ENCODE measurements at regions not wholly inside any gene's neighbourhood (a gene's known extent, or its start where the extent isn't known, plus 50 kb on each side); places are given as distances from the start of the nearest gene placed in this dataset.
"Not testable (repeated sequence)": the region's sequence is repeated elsewhere in the genome, so short reads cannot be mapped to it uniquely, and the experiment has no call there.

DNA sequence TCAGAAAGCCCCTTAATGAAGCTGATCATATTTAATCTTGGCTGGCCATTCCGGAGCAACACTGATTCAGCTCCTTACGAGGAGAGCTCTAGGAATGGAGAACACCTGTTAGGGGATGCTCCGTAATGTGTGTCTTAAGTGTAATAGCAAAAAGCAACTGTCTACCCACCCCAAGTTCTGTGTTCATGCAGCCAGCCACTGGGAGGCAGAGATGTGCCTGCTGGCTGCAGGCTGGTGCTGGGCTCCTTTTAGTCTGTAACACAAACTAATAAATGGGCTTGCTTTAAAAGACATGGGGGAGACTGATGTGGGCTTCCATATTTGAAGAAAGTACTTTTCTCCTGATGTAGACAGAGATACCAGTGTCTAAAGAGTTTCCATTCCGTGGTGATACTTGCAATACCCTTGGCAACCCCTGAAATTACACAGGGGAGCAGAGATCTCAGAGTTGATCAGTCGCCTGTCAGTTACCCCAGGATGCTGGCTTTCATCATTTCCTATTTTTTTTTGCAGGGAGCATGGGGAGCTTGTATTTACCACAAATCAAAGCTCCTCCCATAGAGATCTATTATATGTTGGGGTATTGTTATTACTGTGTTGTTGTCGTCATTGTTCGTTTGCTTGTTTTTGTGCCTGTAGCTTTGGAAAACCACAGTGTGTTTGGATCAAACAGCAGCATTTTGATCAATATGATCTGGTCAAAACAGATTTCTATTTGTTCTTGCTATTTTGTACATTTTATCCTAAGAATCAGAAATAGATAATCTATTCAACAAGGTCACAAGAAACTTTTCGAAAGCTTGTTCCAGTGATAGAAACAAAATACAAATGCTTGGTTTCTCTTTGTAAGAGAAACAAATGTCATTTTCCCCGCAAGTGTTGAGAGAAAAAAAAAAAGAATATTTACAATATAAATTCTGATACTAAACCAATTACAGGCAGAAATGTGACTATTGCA lies 65.8 kb downstream of the MTX3 start:
- no peak for DNase-seq (ENCODE audit: low read depth)

DNA sequence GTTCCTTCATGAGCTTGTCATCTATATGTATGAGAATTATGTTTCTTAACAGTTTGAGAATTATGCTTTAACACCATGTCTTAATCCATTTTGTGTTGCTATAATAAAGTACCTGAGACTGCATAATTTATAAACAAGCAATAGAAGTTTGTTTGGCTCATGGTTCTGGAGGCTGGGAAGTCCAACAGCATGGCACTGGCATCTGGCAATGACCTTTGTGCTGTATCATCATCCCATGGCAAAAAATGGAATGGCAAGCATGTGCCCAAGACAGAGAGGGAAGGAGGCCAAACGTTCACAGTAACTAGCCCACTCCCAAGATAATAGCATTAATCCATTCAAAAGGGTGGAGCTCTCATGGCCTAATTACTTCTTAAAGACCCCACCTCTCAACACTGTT lies 67.6 kb downstream of the MTX3 start:
- DNase-seq (ENCODE audit: low read depth): no peak

DNA sequence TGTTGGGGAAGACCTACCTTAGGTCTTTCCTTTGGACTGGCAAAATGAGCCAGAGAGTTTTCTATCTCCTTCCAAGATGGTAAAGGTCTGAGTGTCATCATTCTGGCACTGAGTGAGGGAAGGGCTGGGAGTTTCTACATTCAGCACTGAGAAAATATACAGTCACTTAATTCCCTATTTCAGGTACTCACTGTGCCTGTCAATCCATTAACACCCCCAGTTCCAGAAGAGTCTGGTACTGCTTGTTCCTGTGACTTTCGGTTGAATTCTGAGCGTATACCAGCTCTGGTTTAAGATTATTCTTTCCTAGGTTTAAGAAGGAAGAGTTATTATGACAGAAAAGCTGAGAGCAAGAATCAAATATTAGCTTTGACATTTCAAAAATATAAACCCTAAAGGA lies 68.4 kb downstream of the MTX3 start:
- no peak for DNase-seq (ENCODE audit: low read depth)

- not testable (repeated sequence) for DNase-seq (ENCODE audit: low read depth)
Observed at GRCh38 chr5:79907452-79907851, 83.6 kb downstream of the MTX3 start.

DNA sequence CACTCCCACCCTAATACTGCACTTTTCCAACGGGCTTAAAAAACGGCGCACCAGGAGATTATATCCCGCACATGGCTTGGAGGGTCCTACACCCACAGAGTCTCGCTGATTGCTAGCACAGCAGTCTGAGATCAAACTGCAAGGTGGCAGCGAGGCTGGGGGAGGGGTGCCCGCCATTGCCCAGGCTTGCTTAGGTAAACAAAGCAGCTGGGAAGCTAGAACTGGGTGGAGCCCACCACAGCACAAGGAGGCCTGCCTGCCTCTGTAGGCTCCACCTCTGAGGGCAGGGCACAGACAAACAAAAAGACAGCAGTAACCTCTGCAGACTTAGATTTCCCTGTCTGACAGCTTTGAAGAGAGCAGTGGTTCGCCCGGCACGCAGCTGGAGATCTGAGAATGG lies 88.5 kb downstream of the MTX3 start:
- DNase-seq (ENCODE audit: low read depth): not testable (repeated sequence)

GRCh38 chr5:79901631-79902030 lies 89.4 kb downstream of the MTX3 start:
- no peak for DNase-seq (ENCODE audit: low read depth)

DNA sequence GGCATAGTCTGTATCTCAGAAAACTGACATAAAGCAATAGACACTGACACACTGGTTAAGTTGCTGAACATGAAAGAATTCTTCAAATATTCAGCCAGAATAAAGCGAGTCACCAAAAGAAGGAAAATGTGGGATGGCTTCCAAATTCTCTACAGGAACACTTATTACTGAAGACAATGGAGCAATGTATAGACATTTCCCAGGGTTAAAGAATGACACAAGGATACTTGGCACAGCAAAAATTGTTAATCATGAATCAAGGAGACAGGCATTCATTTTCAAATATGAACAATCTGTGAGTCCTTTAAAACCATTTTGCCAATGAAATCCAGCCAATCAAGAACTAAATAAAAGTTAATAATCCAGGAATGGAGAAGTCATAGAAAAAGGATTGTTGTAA lies 92.5 kb downstream of the MTX3 start:
- DNase-seq (ENCODE audit: low read depth): no peak

GRCh38 chr5:79893976-79894375 lies 97.1 kb downstream of the MTX3 start:
- no peak for DNase-seq (ENCODE audit: low read depth)

DNA sequence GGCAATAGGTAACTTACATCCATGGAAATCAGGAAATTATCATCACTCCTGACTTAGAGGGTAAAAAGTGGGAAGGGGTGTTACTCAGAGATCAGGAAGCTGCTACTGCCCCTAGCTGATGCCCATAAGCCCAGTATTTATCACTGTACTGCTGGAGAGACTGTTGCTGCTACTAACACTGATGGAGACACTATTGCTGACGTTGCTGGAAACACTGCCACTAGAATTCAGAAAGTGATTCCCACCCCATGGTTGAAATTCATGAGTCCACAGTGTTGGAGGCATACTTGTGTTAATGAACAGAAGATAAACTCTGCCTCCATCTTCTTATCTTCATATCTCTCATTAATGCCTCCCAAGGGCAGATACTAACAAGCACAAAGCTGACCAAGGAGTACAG lies 97.6 kb downstream of the MTX3 start:
- no peak for DNase-seq (ENCODE audit: low read depth)

- DNase-seq (ENCODE audit: low read depth): no peak
Observed at GRCh38 chr5:79890930-79891249, 100.2 kb downstream of the MTX3 start.

DNA sequence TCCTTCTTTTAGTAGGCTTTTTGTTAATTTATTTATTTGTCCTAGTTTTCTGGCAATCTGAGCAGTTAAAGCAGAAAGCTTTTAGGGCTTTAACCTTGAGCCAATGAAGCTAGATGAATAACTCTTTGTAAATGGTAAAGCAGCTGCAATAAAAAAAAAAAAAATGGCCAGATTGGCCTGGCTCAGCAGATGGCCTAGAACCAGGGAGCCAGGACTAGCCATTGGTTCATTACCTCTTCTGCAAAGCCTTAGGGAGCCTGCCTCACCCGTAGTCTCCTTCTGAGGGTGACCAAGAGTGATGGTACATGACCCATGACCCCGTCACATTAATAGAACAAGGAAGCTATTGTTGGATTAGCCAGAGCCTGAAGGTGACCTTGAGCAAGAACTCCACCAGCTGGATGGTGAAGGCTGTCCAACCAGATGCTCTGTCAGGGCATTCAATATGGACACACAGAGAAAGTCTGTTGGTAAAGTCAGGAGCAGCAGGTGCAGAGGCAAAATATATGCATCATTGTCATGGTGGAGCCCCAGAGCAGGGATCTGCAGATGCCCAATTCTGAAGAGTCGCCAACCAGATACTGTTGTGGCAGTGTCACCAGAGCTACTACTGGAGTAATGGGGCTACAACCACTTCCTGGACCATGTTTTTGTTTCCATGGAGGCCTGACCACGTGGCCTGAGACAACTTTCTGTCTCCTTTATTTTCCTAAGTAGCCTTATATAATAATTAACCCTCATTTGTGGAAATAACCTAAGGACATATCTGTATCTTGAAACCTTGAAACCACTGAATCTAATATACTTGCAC lies 100.7 kb downstream of the MTX3 start:
- no peak for DNase-seq (ENCODE audit: low read depth)

DNA sequence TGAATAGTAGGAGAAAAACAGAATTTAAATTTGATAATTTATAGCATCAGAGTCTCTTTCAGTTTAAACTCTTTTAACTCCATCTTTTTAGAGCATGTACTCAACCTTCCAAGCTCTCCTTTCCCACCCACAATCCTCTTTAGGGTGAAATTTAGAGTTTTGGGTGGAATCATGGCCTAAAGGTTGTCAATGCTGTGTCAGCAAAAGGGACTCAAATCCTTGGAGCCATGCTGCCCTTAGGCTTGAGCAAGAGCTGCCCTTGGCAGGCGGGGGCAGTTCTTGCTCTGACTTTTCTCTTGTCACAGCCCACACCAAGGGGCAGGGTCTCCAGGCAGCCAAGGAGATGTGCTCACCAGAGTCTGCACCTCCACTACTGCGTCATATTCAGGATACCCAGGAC lies 102.4 kb downstream of the MTX3 start:
- no peak for DNase-seq (ENCODE audit: low read depth)

- no peak for DNase-seq (ENCODE audit: low read depth)
Observed at GRCh38 chr5:79886925-79887655, 104.0 kb downstream of the MTX3 start.

DNA sequence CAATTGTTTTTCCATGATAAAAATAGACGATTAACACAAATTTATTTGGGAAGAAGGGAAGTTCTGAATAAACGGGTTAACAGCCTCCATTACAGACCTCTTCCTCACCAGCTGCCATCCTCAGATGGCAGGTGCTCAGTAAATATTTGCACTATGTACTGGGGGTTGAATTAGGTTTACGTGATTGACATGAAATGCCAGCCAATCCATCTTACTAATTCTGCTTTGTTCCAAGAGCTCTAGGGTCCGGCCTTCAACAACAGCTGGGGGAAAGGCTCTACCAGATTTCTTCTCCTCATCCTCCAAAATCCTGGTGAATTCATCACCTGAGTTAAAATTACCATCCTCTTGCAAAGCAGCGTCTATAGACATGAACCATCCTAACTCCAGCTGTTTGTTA lies 104.6 kb downstream of the MTX3 start:
- no peak for DNase-seq (ENCODE audit: low read depth)

DNA sequence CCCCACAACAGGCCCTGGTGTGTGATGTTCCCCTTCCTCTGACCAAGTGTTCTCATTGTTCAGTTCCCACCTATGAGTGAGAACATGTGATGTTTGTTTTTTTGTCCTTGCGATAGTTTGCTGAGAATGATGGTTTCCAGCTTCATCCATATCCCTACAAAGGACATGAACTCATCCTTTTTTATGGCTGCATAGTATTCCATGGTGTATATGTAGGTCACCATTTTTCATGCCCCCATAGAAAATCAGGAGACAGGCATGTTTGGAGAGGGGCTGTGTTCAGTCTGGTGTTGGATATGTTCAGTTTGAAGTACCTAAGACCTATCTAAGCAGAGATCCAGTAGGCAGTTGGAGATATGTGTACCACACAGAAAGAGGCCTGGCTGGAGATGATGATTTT lies 111.2 kb downstream of the MTX3 start:
- DNase-seq (ENCODE audit: low read depth): not testable (repeated sequence)

DNA sequence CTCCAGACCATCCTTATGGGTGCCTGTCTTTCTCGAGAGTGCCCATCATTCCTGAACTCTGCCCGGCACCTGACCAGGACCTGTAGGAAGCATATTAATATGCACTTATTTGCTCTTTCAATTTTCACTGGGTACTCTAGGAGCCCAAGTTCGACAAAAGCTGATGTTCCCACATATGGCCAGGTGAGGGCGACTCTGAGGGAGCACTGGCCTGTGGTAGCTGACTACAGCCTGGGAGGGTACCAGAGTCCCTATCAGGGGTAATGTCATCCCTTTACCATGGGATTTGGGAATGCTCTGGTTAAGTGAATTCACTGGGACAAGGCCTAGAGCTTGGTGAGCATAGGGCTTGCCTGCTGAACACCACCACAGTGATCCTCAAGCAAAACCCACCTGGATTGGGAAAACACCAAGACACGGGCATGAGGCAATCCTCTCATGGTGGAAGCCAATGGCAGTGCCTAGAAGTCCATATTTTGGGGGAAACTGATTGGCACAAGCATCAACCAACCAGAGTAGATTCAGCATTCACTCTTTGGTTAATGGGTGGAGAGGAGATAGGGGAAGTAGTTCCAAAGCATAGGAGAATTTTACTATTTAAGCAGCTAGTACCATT lies 112.2 kb downstream of the MTX3 start:
- no peak for DNase-seq (ENCODE audit: low read depth)

DNA sequence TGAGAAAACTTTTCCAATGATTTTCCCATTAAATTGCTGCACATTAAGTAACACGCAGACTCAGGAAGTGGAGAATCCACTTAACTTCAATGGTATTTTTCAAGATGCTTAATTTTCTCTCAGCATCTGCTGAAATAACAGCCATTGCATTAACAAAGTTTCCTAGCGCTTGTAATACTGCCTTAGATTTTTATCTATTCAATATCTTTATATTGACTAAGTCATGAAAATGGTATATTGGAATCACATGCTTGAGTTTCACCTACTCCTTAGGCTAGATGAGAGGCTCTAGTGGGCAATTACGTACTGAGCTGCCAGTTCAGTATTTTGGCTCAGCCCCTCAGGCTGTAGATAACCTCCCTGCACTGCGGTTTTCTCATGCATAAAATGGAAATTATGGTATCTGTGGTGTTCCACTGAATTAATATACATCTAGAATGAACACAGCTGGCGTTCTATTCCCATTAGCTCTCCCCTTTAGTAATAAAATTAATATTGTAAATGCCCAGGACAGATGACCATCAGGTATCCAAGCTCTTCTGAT lies 112.9 kb downstream of the MTX3 start:
- no peak for DNase-seq (ENCODE audit: low read depth)

GRCh38 chr5:79876456-79876855 lies 114.6 kb downstream of the MTX3 start:
- no peak for DNase-seq (ENCODE audit: low read depth)

GRCh38 chr5:79875230-79875629 lies 115.8 kb downstream of the MTX3 start:
- no peak for DNase-seq (ENCODE audit: low read depth)

DNA sequence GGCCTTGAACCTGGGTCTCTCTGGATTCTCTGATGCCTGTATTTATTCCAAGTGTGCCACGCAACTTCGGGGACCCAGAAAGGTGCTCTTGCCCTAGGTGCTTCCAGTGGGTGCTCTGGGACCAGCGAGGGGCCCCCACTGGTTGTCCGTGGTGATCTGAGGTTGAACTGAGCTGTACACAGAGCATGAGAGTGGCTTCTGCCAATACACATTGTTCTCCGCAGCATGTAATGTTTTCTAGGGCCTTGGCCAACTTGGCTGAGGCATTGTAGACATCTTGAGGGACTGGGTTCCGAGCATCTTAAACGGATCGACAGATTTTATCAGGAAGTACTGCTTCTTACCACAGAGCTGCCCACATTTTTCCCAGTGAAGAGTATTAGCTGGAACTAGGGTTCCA lies 117.9 kb downstream of the MTX3 start:
- DNase-seq (ENCODE audit: low read depth): no peak

DNA sequence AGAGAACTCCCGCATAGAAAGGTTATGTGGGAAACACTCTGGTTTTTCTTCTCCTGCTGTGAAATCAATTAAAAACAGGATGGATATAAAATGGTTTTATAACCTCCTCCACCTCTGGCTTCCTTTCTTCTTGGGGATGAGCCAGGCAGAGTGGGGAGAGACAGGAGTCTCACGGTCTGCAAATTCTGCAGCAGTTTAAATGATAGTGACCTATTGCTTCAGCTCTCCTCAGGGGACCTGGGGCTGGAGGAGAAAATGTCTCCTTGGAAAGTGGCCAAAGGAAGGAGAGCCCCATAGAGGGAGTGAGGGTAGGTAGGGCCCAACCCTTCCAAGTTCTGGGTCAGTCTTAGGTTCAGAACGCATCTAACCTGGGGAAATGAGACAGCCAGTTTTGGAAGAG lies 118.8 kb downstream of the MTX3 start:
- DNase-seq (ENCODE audit: low read depth): no peak

Data from activated T-cell treated with anti-CD3 and anti-CD28 coated beads for 1 hour (primary cell).